Thyroid gland (tissue), 4 donors: ENCODE measurements at regions not wholly inside any gene's neighbourhood (a gene's known extent, or its start where the extent isn't known, plus 50 kb on each side); places are given as distances from the start of the nearest gene placed in this dataset.

Experiments
- DNase-seq, 2 donors: peaks; one replicate each; pipeline ENCODE4 v3.0.0-alpha.2; 2019
- H3K27ac ChIP-seq, 3 donors: fragments of 200-600 bp; sonication (generic); 1 replicate in 2 of 3; 2 replicates in 1 of 3; pipeline ENCODE4 v1.5.1; 2016 to 2019; ENCODE audit warnings: mild to moderate bottlenecking in 1 of 3, moderate library complexity in 1 of 3
- H3K27me3 ChIP-seq: fragments of 200-600 bp; sonication (generic); one replicate; pipeline ENCODE4 v1.5.1; 2019
- H3K36me3 ChIP-seq, 2 donors: fragments of 200-600 bp; sonication (generic); one replicate each; pipeline ENCODE4 v1.5.1; 2016 to 2019
- H3K4me1 ChIP-seq, 2 donors: fragments of 200-600 bp; sonication (generic); one replicate each; pipeline ENCODE4 v1.5.1; 2017 to 2019
- H3K4me3 ChIP-seq, 3 donors: fragments of 200-600 bp; sonication (generic); replicated peaks in 1 of 3; 1 replicate in 2 of 3; 2 replicates in 1 of 3; pipeline ENCODE4 v1.5.1; 2016; ENCODE audit warnings: mild to moderate bottlenecking in 1 of 3
- H3K9me3 ChIP-seq: fragments of 200-600 bp; sonication (generic); one replicate; pipeline ENCODE4 v1.5.1; 2017
- CTCF ChIP-seq, 6 experiments: fragments of 200-600 bp in 3 of 6; fragments of 450-650 bp in 3 of 6; sonication (generic) in 3 of 6; IDR thresholded peaks; one replicate each; pipeline ENCODE4 v1.5.1; 2016 to 2019; ENCODE audit warnings: antibody characterized with exemption in 6 of 6, mild to moderate bottlenecking in 2 of 6, inconsistent platforms in 1 of 6, moderate library complexity in 1 of 6
- POLR2A ChIP-seq, 2 donors: fragments of 450-650 bp; IDR thresholded peaks; one replicate each; pipeline ENCODE4 v1.6.1; 2017; ENCODE audit warnings: antibody characterized with exemption in 2 of 2, mild to moderate bottlenecking in 2 of 2, moderate library complexity in 1 of 2
- WGBS, 2 donors: methylation state at CpG; one replicate each; pipeline ENCODE4 v1.1.5; 2017; 5-methylcytosine and 5-hydroxymethylcytosine counted together
- intact Hi-C: fragments of 100-400 bp; cut with DNase I; formaldehyde crosslinking; loops from one replicate; pipeline ENCODE4 v1.15.1; 2023

- WGBS, 2 donors = 48 to 63% methylated on average over 3 of the region's 3 CpGs
- intact Hi-C loops = no loop called here
Observed at GRCh38 chr2:33712674-33713073, 113.6 kb upstream of the FAM98A start.

DNA sequence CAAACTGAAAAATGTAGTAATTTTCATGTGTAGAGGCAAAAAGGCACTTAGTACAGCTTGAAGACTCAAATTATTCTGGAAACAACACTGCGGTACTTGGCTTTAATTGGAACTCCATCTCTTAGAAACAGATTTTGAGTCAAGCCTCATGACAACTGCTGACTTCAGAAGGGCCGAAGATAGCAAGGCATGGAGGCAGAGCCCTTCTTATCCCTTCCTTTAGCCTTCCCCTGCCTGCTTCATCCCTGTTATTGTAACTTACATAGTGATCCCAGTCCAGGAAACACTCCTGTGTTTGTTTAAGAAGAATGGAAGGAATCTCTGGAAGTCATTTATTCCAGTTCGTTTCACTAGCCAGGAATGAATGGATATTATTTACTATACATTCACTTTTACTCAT, 110.9 kb upstream of the FAM98A start:
- Histone ChIP-seq H3K9me3 (no peaks in the 10 kb centered on the region), H3K36me3 (no peaks in the 10 kb centered on the region), H3K27ac (no peak overlapping the region), H3K4me3 (no peak overlapping the region), H3K27me3 (no peaks in the 10 kb centered on the region), H3K4me1 (no peaks in the 10 kb centered on the region)
- 70 to 71% methylated on average over 3 of the region's 3 CpGs for WGBS, 2 donors
- no peak for TF ChIP-seq POLR2A (IDR thresholded peaks at IDR 0.05)
- TF ChIP-seq CTCF (IDR thresholded peaks at IDR 0.05) = no peak
- no peak for DNase-seq
- intact Hi-C loops = no loop called here

More at GRCh38 chr2:33712674-33713073, 113.6 kb upstream of the FAM98A start:
- no peak overlapping the region for H3K4me3 ChIP-seq
- no peaks in the 10 kb centered on the region for H3K36me3 ChIP-seq
- no peaks in the 10 kb centered on the region for H3K9me3 ChIP-seq
- no peaks in the 10 kb centered on the region for H3K27me3 ChIP-seq
- no peak overlapping the region for H3K27ac ChIP-seq
- DNase-seq = no peak
- TF ChIP-seq CTCF (IDR thresholded peaks at IDR 0.05) (no peak), POLR2A (IDR thresholded peaks at IDR 0.05) (no peak)
- no peaks in the 10 kb centered on the region for H3K4me1 ChIP-seq

DNA sequence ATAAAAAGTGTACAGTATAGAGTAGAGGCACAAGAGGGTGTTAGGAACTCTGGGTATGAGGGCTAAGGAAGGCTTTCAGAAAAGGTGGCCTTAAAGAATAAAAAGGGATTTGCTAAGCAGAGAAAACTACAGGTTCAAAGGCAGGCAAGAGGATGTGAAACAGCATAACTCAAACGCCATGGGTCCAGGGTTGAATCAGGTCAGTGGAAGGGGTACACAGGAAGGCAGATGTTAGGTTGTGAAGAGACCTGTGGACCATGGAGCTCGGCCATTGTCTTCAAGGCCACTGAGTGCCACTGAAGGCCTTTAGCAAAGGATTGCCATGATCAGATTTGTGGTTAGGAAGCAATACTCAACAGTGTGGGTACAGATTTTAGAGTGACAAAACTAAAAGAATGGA, 108.2 kb upstream of the FAM98A start:
- Histone ChIP-seq H3K4me1 (no peaks in the 10 kb centered on the region), H3K27me3 (no peaks in the 10 kb centered on the region), H3K36me3 (no peaks in the 10 kb centered on the region), H3K4me3 (no peak overlapping the region), H3K9me3 (no peaks in the 10 kb centered on the region), H3K27ac (no peak overlapping the region)
- intact Hi-C loops = no loop called here
- no peak for TF ChIP-seq CTCF (IDR thresholded peaks at IDR 0.05)
- TF ChIP-seq POLR2A (IDR thresholded peaks at IDR 0.05) = no peak
- no peak for DNase-seq
- WGBS, 2 donors = 84 to 90% methylated on average over 2 of the region's 2 CpGs

DNA sequence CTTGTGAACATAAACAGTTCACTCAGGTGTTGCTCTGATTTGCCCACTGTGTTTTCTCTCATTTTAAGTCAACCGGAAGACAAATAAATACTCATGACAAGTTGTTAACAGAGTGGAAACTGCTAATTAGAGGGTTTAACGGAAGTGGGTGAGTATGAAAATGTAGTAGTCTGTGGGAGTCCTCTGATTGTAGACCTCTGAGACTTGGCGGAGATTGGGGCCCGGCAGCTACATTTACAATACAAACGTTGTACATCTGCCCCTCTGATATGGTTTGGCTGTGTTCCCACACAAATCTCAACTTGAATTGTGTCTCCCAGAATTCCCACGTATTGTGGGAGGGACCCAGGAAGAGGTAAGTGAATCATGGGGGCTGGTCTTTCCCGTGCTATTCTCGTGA, 107.3 kb upstream of the FAM98A start:
- TF ChIP-seq POLR2A (IDR thresholded peaks at IDR 0.05) = no peak
- TF ChIP-seq CTCF (IDR thresholded peaks at IDR 0.05) = no peak
- WGBS, 2 donors = 53 to 68% methylated on average over 8 of the region's 8 CpGs
- Histone ChIP-seq H3K4me1 (no peaks in the 10 kb centered on the region), H3K9me3 (no peaks in the 10 kb centered on the region), H3K4me3 (no peak overlapping the region), H3K27ac (no peak overlapping the region), H3K36me3 (no peaks in the 10 kb centered on the region), H3K27me3 (no peaks in the 10 kb centered on the region)
- no peak for DNase-seq
- intact Hi-C loops = no loop called here

GRCh38 chr2:33704406-33704855, 105.3 kb upstream of the FAM98A start:
- DNase-seq = no peak
- TF ChIP-seq CTCF (IDR thresholded peaks at IDR 0.05) (no peak), POLR2A (IDR thresholded peaks at IDR 0.05) (no peak)
- Histone ChIP-seq H3K9me3 (no peaks in the 10 kb centered on the region), H3K27ac (no peak overlapping the region), H3K4me3 (no peak overlapping the region), H3K27me3 (no peaks in the 10 kb centered on the region), H3K4me1 (no peaks in the 10 kb centered on the region), H3K36me3 (no peaks in the 10 kb centered on the region)
- WGBS, 2 donors = 33 to 50% methylated on average over 1 of the region's 1 CpG
- intact Hi-C loops = no loop called here
